Activated naive CD8-positive, alpha-beta T cell (primary cell): ENCODE measurements at regions not wholly inside any gene's neighbourhood (a gene's known extent, or its start where the extent isn't known, plus 50 kb on each side); places are given as distances from the start of the nearest gene placed in this dataset.

ENCODE experiments used
- H3K27ac Mint-ChIP-seq: one replicate; pipeline ENCODE4 v1.8.0; 2021; ENCODE audit warnings: mixed read lengths
- H3K27me3 Mint-ChIP-seq: one replicate; pipeline ENCODE4 v1.8.0; 2021; ENCODE audit warnings: mixed read lengths
- H3K36me3 Mint-ChIP-seq: one replicate; pipeline ENCODE4 v1.8.0; 2021; ENCODE audit warnings: mixed read lengths
- H3K4me1 Mint-ChIP-seq: one replicate; pipeline ENCODE4 v1.8.0; 2021; ENCODE audit warnings: low read depth, mixed read lengths
- H3K4me3 Mint-ChIP-seq: one replicate; pipeline ENCODE4 v1.8.0; 2021; ENCODE audit warnings: mild to moderate bottlenecking, mixed read lengths
- H3K9me3 Mint-ChIP-seq: one replicate; pipeline ENCODE4 v1.8.0; 2021; ENCODE audit warnings: low read depth, mixed read lengths

- H3K27me3 Mint-ChIP-seq: no peaks in the 10 kb centered on the region
- no peak overlapping the region for H3K4me3 Mint-ChIP-seq
- H3K4me1 Mint-ChIP-seq: no peaks in the 10 kb centered on the region
- H3K36me3 Mint-ChIP-seq: no peaks in the 10 kb centered on the region
- no peaks in the 10 kb centered on the region for H3K9me3 Mint-ChIP-seq
- no peak overlapping the region for H3K27ac Mint-ChIP-seq
Measured at GRCh38 chr22:48707763-48708557, 1119.7 kb downstream of the BRD1 start.

GRCh38 chr22:48706934-48707762 is 1120.5 kb downstream of the BRD1 start:
- H3K27ac Mint-ChIP-seq: no peak overlapping the region
- H3K27me3 Mint-ChIP-seq: no peaks in the 10 kb centered on the region
- no peaks in the 10 kb centered on the region for H3K4me1 Mint-ChIP-seq
- no peaks in the 10 kb centered on the region for H3K9me3 Mint-ChIP-seq
- H3K36me3 Mint-ChIP-seq: no peaks in the 10 kb centered on the region
- no peak overlapping the region for H3K4me3 Mint-ChIP-seq

GRCh38 chr22:48705917-48706605 is 1121.6 kb downstream of the BRD1 start:
- H3K27me3 Mint-ChIP-seq: no peaks in the 10 kb centered on the region
- H3K27ac Mint-ChIP-seq: no peak overlapping the region
- H3K9me3 Mint-ChIP-seq: no peaks in the 10 kb centered on the region
- H3K4me3 Mint-ChIP-seq: no peak overlapping the region
- no peaks in the 10 kb centered on the region for H3K36me3 Mint-ChIP-seq
- no peaks in the 10 kb centered on the region for H3K4me1 Mint-ChIP-seq

GRCh38 chr22:48705159-48705916 is 1122.3 kb downstream of the BRD1 start:
- H3K36me3 Mint-ChIP-seq: no peaks in the 10 kb centered on the region

GRCh38 chr22:48704335-48704734 is 1123.3 kb downstream of the BRD1 start:
- no peak overlapping the region for H3K4me3 Mint-ChIP-seq
- no peaks in the 10 kb centered on the region for H3K9me3 Mint-ChIP-seq
- H3K27me3 Mint-ChIP-seq: no peaks in the 10 kb centered on the region
- no peaks in the 10 kb centered on the region for H3K36me3 Mint-ChIP-seq
- no peak overlapping the region for H3K27ac Mint-ChIP-seq
- no peaks in the 10 kb centered on the region for H3K4me1 Mint-ChIP-seq

More at GRCh38 chr22:48705159-48705916, 1122.3 kb downstream of the BRD1 start:
- Mint-ChIP-seq H3K4me3 (no peak overlapping the region), H3K27me3 (no peaks in the 10 kb centered on the region), H3K9me3 (no peaks in the 10 kb centered on the region), H3K27ac (no peak overlapping the region), H3K4me1 (no peaks in the 10 kb centered on the region)

GRCh38 chr22:48703265-48703941 is 1124.3 kb downstream of the BRD1 start:
- H3K9me3 Mint-ChIP-seq: no peaks in the 10 kb centered on the region
- no peaks in the 10 kb centered on the region for H3K36me3 Mint-ChIP-seq
- no peaks in the 10 kb centered on the region for H3K4me1 Mint-ChIP-seq
- H3K4me3 Mint-ChIP-seq: no peak overlapping the region
- H3K27me3 Mint-ChIP-seq: no peaks in the 10 kb centered on the region
- H3K27ac Mint-ChIP-seq: no peak overlapping the region

- Mint-ChIP-seq H3K36me3 (no peaks in the 10 kb centered on the region), H3K4me1 (no peaks in the 10 kb centered on the region), H3K4me3 (no peak overlapping the region), H3K9me3 (no peaks in the 10 kb centered on the region), H3K27ac (no peak overlapping the region), H3K27me3 (no peaks in the 10 kb centered on the region)
Measured at GRCh38 chr22:48702573-48703264, 1125.0 kb downstream of the BRD1 start.

GRCh38 chr22:48701296-48702030 is 1126.2 kb downstream of the BRD1 start:
- no peaks in the 10 kb centered on the region for H3K4me1 Mint-ChIP-seq
- H3K36me3 Mint-ChIP-seq: no peaks in the 10 kb centered on the region
- no peaks in the 10 kb centered on the region for H3K27me3 Mint-ChIP-seq
- H3K4me3 Mint-ChIP-seq: no peak overlapping the region
- no peaks in the 10 kb centered on the region for H3K9me3 Mint-ChIP-seq
- no peak overlapping the region for H3K27ac Mint-ChIP-seq

- no peaks in the 10 kb centered on the region for H3K36me3 Mint-ChIP-seq
- no peak overlapping the region for H3K4me3 Mint-ChIP-seq
- H3K27me3 Mint-ChIP-seq: no peaks in the 10 kb centered on the region
- no peaks in the 10 kb centered on the region for H3K4me1 Mint-ChIP-seq
- H3K27ac Mint-ChIP-seq: no peak overlapping the region
- H3K9me3 Mint-ChIP-seq: no peaks in the 10 kb centered on the region
Measured at GRCh38 chr22:48700566-48701295, 1126.9 kb downstream of the BRD1 start.

GRCh38 chr22:48700180-48700565 is 1127.5 kb downstream of the BRD1 start:
- Mint-ChIP-seq H3K27ac (no peak overlapping the region), H3K9me3 (no peaks in the 10 kb centered on the region), H3K4me1 (no peaks in the 10 kb centered on the region), H3K36me3 (no peaks in the 10 kb centered on the region), H3K4me3 (no peak overlapping the region), H3K27me3 (no peaks in the 10 kb centered on the region)

- no peaks in the 10 kb centered on the region for H3K27me3 Mint-ChIP-seq
- no peaks in the 10 kb centered on the region for H3K9me3 Mint-ChIP-seq
- H3K4me3 Mint-ChIP-seq: no peak overlapping the region
- H3K27ac Mint-ChIP-seq: no peak overlapping the region
- H3K36me3 Mint-ChIP-seq: no peaks in the 10 kb centered on the region
- no peaks in the 10 kb centered on the region for H3K4me1 Mint-ChIP-seq
Measured at GRCh38 chr22:48699511-48699910, 1128.2 kb downstream of the BRD1 start.

GRCh38 chr22:48698618-48699017 is 1129.1 kb downstream of the BRD1 start:
- Mint-ChIP-seq H3K4me1 (no peaks in the 10 kb centered on the region), H3K4me3 (no peak overlapping the region), H3K36me3 (no peaks in the 10 kb centered on the region), H3K27ac (no peak overlapping the region), H3K27me3 (no peaks in the 10 kb centered on the region), H3K9me3 (no peaks in the 10 kb centered on the region)
